GM12801 (cell line): ENCODE measurements at regions not wholly inside any gene's neighbourhood (a gene's known extent, or its start where the extent isn't known, plus 50 kb on each side); places are given as distances from the start of the nearest gene placed in this dataset.

Experiments
- CTCF ChIP-seq: IDR thresholded peaks from one replicate; pipeline ENCODE4 v1.5.1; 2011; ENCODE audit warnings: control low read depth; ENCODE audit not compliant: insufficient read length; ENCODE audit errors: extremely low read depth

GRCh38 chr11:28903716-28904115, 795.5 kb downstream of the METTL15 start:
- no peak for TF ChIP-seq CTCF

GRCh38 chr11:28900427-28900826, 792.2 kb downstream of the METTL15 start:
- no peak for TF ChIP-seq CTCF

GRCh38 chr11:28899706-28900105, 791.5 kb downstream of the METTL15 start:
- no peak for TF ChIP-seq CTCF

GRCh38 chr11:28887681-28888080, 779.5 kb downstream of the METTL15 start:
- no peak for TF ChIP-seq CTCF

GRCh38 chr11:28879869-28880268, 771.7 kb downstream of the METTL15 start:
- TF ChIP-seq CTCF: no peak

- TF ChIP-seq CTCF: no peak
Measured at GRCh38 chr11:28878025-28878424, 769.8 kb downstream of the METTL15 start.

- TF ChIP-seq CTCF: no peak
Measured at GRCh38 chr11:28877340-28877739, 769.2 kb downstream of the METTL15 start.

GRCh38 chr11:28874706-28875105, 766.5 kb downstream of the METTL15 start:
- no peak for TF ChIP-seq CTCF
